ENCODE measurements at regions not wholly inside any gene's neighbourhood (a gene's known extent, or its start where the extent isn't known, plus 50 kb on each side); places are given as distances from the start of the nearest gene placed in this dataset.

DNA sequence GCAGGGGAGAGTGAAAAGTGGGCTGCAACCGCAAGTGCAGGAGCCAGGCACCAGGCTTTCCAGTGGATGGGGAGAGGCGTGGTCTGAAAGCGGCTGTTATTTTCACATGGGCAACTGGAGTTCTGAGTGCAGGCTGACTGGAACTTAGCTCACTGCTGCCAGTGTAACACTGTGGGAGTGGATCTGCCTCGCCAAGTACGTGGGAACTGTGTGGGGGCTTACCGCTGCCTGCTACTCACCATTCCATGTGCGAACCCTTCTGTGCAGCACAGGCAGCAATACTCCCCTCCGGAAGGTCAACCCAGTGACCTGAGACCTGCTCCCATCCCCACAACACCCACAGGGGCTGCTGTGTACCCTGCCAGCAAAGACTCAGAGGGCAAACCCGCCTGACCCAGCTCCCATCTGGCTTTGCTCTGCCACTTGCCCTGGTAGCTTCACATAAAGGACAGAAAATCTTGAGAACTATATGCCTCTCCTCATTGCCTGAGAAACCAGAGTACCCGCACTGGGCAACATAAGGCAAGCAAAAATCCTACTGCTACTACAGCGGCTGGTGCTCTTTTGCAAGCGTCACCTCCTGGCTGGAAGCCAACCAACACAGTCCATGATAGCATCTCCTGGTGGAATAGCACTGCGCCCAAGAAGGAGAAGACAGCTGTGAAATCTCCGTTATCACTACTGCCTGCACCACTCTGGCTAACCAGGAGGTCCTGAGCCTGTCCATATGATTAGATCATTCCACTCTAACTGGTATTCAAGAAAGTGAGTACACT is 54.4 kb upstream of the SIRPG start:
- H3K27me3 Mint-ChIP-seq (ENCODE audit: low read depth in 2 of 2) = peaks cover 26 to 65% of the 10 kb centered on the region in 2 donors
- no peaks in the 10 kb centered on the region for H3K9me3 Mint-ChIP-seq
- Histone ChIP-seq H3K9me3 (ENCODE audit: control insufficient read depth, insufficient read depth, low read length) (no peaks in the 10 kb centered on the region), H3K27me3 (ENCODE audit: control insufficient read depth, insufficient read depth, low read length) (no peaks in the 10 kb centered on the region), H3K4me1 (ENCODE audit: control insufficient read depth, insufficient read depth, low read length) (peaks cover 4% of the 10 kb centered on the region), H3K36me3 (ENCODE audit: control insufficient read depth, insufficient read depth, low read length) (no peaks in the 10 kb centered on the region), H3K27ac (ENCODE audit: low read length) (no peak overlapping the region), H3K4me3 (ENCODE audit: low read length) (no peak overlapping the region)
- TF ChIP-seq, protein P1, sequence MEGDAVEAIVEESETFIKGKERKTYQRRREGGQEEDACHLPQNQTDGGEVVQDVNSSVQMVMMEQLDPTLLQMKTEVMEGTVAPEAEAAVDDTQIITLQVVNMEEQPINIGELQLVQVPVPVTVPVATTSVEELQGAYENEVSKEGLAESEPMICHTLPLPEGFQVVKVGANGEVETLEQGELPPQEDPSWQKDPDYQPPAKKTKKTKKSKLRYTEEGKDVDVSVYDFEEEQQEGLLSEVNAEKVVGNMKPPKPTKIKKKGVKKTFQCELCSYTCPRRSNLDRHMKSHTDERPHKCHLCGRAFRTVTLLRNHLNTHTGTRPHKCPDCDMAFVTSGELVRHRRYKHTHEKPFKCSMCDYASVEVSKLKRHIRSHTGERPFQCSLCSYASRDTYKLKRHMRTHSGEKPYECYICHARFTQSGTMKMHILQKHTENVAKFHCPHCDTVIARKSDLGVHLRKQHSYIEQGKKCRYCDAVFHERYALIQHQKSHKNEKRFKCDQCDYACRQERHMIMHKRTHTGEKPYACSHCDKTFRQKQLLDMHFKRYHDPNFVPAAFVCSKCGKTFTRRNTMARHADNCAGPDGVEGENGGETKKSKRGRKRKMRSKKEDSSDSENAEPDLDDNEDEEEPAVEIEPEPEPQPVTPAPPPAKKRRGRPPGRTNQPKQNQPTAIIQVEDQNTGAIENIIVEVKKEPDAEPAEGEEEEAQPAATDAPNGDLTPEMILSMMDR (IDR thresholded peaks at IDR 0.05) = no peak
- peak in 1 of 3 donors; percentile 5 for ATAC-seq
- H3K36me3 Mint-ChIP-seq = peaks cover 8% of the 10 kb centered on the region
- WGBS (ENCODE audit: insufficient coverage) = 95% methylated on average over 14 of the region's 14 CpGs
- H3K4me1 Mint-ChIP-seq = peaks cover 4 to 5% of the 10 kb centered on the region in 2 donors
- H3K4me3 Mint-ChIP-seq = no peak overlapping the region
- H3K27ac Mint-ChIP-seq = no peak overlapping the region
- intact Hi-C loops (cut with micrococcal nuclease) = no loop called here
- DNase-seq = no peak

DNA sequence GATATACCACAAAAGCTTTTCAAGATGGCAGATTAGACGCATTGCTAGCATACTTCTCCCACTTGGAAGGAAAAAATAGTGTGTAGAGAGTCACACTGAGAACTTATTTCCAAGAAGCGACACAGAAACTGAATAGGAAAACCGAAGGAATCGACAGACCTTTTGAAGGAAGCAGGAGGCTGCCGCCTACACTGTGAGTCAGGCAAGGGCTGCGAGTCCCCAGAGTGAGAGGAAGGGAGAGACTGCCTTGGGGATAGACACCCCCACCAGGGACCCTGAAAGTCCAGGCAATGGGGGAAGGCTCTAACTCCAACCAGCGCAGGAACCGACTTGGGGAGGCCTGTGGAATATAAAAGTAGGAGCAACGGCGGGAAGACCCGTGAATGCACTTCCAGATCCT is 53.7 kb upstream of the SIRPG start:
- H3K36me3 ChIP-seq (ENCODE audit: control insufficient read depth, insufficient read depth, low read length) = no peaks in the 10 kb centered on the region
- DNase-seq (no peak), ATAC-seq (no peak)
- H3K27me3 Mint-ChIP-seq (ENCODE audit: low read depth in 2 of 2) = peaks cover 26 to 64% of the 10 kb centered on the region in 2 donors
- peaks cover 4% of the 10 kb centered on the region for H3K4me1 ChIP-seq (ENCODE audit: control insufficient read depth, insufficient read depth, low read length)
- TF ChIP-seq, protein P1 (IDR thresholded peaks at IDR 0.05) = no peak
- no peak overlapping the region for H3K4me3 Mint-ChIP-seq
- H3K27ac ChIP-seq (ENCODE audit: low read length) = no peak overlapping the region
- no peaks in the 10 kb centered on the region for H3K27me3 ChIP-seq (ENCODE audit: control insufficient read depth, insufficient read depth, low read length)
- H3K27ac Mint-ChIP-seq = no peak overlapping the region
- peaks cover 4 to 5% of the 10 kb centered on the region in 2 donors for H3K4me1 Mint-ChIP-seq
- H3K9me3 Mint-ChIP-seq = no peaks in the 10 kb centered on the region
- no peaks in the 10 kb centered on the region for H3K9me3 ChIP-seq (ENCODE audit: control insufficient read depth, insufficient read depth, low read length)
- WGBS (ENCODE audit: insufficient coverage) = 96% methylated on average over 11 of the region's 11 CpGs
- peaks cover 8% of the 10 kb centered on the region for H3K36me3 Mint-ChIP-seq
- no peak overlapping the region for H3K4me3 ChIP-seq (ENCODE audit: low read length)
- intact Hi-C loops (cut with micrococcal nuclease) = no loop called here

DNA sequence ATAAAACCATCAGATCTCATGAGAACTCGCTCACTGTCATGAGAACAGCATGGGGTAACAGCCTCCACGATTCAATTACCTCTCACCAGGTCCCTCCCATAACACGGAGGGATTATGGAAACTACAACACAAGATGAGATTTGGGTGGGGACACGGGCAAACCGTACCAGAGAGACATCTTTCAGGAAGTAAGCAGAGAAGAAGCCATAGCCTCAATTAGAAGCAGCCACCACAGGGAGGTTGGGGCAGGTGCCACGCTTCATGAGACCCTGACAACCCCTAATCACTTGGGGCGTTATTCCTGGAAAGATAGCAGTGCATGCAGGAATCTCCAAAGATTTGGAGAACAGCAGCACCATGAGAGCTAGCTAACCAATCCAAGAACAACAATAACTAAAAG is 52.9 kb upstream of the SIRPG start:
- ATAC-seq = no peak
- Mint-ChIP-seq H3K9me3 (no peaks in the 10 kb centered on the region), H3K4me3 (no peak overlapping the region), H3K27me3 (ENCODE audit: low read depth in 2 of 2) (peaks cover 24 to 58% of the 10 kb centered on the region in 2 donors), H3K36me3 (peaks cover 8% of the 10 kb centered on the region), H3K4me1 (peaks cover 4 to 5% of the 10 kb centered on the region in 2 donors), H3K27ac (no peak overlapping the region)
- Histone ChIP-seq H3K27me3 (ENCODE audit: control insufficient read depth, insufficient read depth, low read length) (no peaks in the 10 kb centered on the region), H3K9me3 (ENCODE audit: control insufficient read depth, insufficient read depth, low read length) (no peaks in the 10 kb centered on the region), H3K36me3 (ENCODE audit: control insufficient read depth, insufficient read depth, low read length) (no peaks in the 10 kb centered on the region), H3K4me3 (ENCODE audit: low read length) (no peak overlapping the region), H3K4me1 (ENCODE audit: control insufficient read depth, insufficient read depth, low read length) (peaks cover 4% of the 10 kb centered on the region), H3K27ac (ENCODE audit: low read length) (no peak overlapping the region)
- 60% methylated on average over 7 of the region's 7 CpGs for WGBS (ENCODE audit: insufficient coverage)
- intact Hi-C loops (cut with micrococcal nuclease) = no loop called here
- TF ChIP-seq, protein P1 (IDR thresholded peaks at IDR 0.05) = no peak
- no peak for DNase-seq

Measured in natural killer cell (primary cell).